ENCODE measurements at regions not wholly inside any gene's neighbourhood (a gene's known extent, or its start where the extent isn't known, plus 50 kb on each side); places are given as distances from the start of the nearest gene placed in this dataset.

DNA sequence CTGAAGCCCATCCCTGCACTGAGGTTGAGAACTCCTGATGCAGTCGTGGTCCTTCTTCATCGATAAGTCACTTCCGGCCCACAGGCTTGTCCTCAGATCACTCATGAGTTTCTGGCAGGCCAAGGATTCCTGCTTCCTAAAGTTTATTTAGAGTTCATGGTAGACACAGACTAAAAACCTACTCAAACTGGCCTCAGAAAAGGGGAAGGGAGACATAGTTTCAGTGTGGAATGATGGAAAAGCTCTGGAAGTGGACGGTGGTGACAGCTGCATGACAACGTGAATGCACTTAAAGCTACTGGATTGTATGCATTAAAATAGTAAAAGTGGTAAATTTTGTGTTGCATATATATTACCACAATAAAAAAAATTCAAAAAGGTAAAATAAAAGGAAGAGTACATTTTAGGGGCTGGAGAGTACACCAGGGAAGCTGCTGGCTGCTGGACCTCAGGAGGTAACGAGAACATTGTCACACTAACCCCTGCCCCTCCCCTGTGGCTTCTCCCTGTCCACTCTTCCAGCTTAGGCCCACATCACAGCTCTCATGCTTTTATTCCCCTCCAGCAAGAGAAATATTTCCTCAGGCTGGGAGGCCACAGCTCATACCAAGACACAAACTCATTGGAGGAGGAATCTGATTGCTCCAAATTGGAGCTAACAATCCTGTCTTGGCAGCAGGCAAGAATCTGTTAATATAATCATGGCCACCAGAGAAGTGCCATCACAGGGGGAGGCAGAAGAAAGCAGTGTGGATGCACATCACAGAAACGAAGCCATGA lies 741.0 kb downstream of the UQCRFS1 start:
- TF ChIP-seq, protein P1, sequence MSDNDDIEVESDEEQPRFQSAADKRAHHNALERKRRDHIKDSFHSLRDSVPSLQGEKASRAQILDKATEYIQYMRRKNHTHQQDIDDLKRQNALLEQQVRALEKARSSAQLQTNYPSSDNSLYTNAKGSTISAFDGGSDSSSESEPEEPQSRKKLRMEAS (IDR thresholded peaks at IDR 0.05; ENCODE audit: low read depth, low read length) = no peak
- TF ChIP-seq, protein P2, sequence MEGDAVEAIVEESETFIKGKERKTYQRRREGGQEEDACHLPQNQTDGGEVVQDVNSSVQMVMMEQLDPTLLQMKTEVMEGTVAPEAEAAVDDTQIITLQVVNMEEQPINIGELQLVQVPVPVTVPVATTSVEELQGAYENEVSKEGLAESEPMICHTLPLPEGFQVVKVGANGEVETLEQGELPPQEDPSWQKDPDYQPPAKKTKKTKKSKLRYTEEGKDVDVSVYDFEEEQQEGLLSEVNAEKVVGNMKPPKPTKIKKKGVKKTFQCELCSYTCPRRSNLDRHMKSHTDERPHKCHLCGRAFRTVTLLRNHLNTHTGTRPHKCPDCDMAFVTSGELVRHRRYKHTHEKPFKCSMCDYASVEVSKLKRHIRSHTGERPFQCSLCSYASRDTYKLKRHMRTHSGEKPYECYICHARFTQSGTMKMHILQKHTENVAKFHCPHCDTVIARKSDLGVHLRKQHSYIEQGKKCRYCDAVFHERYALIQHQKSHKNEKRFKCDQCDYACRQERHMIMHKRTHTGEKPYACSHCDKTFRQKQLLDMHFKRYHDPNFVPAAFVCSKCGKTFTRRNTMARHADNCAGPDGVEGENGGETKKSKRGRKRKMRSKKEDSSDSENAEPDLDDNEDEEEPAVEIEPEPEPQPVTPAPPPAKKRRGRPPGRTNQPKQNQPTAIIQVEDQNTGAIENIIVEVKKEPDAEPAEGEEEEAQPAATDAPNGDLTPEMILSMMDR (IDR thresholded peaks at IDR 0.05; ENCODE audit: low read depth, low read length) = no peak
- TF ChIP-seq MYC (IDR thresholded peaks at IDR 0.05; ENCODE audit: low read depth, low read length) = no peak
- TF ChIP-seq POLR2A (IDR thresholded peaks at IDR 0.05; ENCODE audit: extremely low read depth, insufficient read length) = no peak
- H3K4me3 ChIP-seq (ENCODE audit: low read depth, low read length) = no peak overlapping the region
- no peak for DNase-seq (ENCODE audit: low read depth)

DNA sequence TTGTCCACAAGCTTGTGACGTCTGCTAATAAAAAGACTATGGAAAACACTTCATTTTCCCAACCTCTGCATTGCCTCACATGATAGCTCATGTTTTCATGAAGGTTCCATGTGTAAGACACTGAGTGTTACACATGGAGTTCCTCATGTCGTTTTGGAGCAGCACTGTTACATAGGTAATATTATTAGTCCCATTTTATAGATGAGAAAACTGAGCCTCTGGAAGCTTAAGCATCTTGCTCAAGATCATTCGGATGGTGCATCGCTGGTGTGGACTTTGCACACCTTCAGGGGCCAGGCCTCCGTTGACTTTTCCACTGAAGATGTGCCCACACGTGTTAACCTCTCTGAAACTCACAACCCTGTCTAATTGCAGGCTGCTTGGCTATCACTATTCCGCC lies 743.4 kb downstream of the UQCRFS1 start:
- DNase-seq (ENCODE audit: low read depth) = no peak
- H3K4me3 ChIP-seq (ENCODE audit: low read depth, low read length) = no peak overlapping the region
- TF ChIP-seq, protein P2 (IDR thresholded peaks at IDR 0.05; ENCODE audit: low read depth, low read length) = no peak
- TF ChIP-seq MYC (IDR thresholded peaks at IDR 0.05; ENCODE audit: low read depth, low read length) (no peak), POLR2A (IDR thresholded peaks at IDR 0.05; ENCODE audit: extremely low read depth, insufficient read length) (no peak)
- TF ChIP-seq, protein P1 (IDR thresholded peaks at IDR 0.05; ENCODE audit: low read depth, low read length) = no peak

DNA sequence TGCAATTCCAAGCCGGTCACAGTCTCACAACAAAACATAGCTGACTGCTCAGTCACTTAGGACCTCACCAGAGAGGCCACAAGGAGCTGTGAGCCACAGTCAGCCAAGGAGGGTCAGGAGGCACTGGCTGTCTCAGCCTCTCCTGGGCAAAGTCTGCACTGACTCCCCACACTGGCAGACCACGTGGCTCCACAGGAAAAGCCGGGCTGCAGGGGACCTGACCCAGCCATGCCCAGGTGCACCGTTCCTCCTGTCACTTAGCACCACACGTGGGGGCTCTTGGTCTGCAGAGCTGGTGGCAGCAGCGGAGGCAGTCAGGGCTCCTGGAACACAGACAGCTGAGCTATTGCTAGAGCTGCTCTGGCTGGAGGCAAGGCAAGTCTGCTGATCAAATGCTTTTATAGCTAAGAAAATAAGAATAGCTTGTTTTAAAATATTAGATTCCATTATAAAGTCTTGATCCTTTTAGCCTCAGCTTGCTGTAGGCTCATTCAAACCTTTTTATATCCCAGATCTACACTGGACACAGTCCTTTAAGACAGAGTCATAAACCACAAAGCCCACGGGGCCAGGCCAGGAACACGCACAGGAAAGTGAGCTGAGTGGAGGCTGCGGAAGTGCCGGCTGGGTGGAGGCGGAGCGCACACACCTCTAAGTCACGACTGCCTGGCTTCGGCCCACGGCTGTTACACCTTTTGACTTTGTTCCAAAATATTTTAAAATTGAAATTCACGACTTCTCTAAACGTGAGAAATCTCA lies 744.1 kb downstream of the UQCRFS1 start:
- TF ChIP-seq, protein P1 (IDR thresholded peaks at IDR 0.05; ENCODE audit: low read depth, low read length) = peak; percentile 66
- TF ChIP-seq, protein P2 (IDR thresholded peaks at IDR 0.05; ENCODE audit: low read depth, low read length) = no peak
- no peak for TF ChIP-seq POLR2A (IDR thresholded peaks at IDR 0.05; ENCODE audit: extremely low read depth, insufficient read length)
- peak; percentile 40 for DNase-seq (ENCODE audit: low read depth)
- H3K4me3 ChIP-seq (ENCODE audit: low read depth, low read length) = no peak overlapping the region

DNA sequence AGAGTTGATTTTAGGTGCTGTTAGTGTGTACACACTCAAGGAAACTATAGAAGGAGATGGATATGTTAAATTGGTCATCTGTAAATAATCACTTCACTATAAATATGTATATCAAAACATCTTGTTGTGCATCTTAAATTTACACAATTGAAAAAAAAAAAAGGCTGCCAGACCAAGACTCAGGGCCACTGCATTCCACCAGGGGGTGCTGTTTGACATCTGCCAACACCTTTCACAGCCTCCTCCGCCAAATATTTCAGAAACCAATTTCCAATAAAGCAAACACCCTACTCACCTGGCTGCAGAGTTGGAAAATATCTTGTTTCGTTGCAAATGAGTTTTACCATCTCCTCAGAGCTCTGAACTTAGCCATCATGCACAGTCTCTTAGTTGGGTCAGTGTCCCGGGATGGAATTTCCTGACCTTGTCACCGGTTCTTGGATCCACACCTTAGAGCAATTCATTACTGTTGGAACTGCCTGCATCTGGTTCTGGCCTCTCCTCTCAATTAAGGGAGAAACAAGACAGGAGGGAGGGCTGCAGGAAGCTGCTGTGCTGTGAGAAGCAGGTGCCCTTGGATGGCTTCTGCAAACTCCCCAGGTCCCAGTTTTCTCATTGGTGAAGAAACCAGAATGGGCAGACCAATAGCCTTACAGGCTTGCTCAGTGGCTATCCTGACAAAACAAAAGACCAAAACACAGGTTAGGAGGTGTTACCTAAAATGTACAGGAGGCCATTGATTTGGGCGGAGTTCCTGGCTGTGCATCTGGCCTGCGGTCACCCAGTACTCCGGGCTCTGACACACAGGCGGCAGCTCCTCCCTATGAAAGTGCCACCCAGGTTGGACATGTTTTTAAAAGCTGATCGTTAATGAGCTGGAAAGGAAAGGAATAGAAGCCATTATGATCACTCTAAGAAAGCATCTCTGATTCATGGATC lies 746.6 kb downstream of the UQCRFS1 start:
- peak; percentile 52 for DNase-seq (ENCODE audit: low read depth)
- TF ChIP-seq, protein P2 (IDR thresholded peaks at IDR 0.05; ENCODE audit: low read depth, low read length) = peak; percentile 56
- no peak for TF ChIP-seq POLR2A (IDR thresholded peaks at IDR 0.05; ENCODE audit: extremely low read depth, insufficient read length)
- no peak overlapping the region for H3K4me3 ChIP-seq (ENCODE audit: low read depth, low read length)

DNA sequence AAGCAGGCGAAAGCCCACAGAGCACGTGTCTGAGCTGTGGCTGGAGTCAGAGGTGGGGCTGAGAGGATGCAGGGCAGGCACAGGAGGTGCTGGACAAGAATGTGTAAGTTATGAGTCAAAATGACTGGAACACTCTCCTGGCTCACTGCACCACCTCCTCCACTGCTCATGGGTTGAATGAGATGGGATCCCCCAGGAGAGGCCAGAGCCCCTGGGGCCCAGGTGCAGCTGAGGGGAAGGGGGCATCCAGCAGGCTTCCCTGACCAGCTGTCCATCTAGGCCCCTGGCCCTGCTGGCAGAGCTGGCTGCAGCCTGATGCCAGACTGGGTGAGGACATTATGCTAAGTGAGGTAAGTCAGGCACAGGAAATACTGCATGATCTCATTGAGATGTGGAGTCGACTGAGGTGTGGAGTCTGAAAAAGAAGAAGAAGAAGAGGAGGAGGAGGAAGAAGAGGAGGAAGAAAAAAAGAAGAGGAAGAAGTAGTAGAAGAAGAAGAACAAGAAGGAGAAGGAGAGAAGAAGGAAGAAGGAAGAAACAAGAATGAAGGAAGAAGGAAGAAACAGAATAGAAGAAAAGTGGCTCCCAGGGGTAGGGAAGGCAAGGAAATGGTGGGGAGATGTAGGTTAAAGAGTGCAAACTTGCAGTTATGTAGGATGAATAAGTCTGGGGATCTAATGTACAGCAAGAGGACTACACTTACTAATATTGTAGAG lies 747.4 kb downstream of the UQCRFS1 start:
- TF ChIP-seq POLR2A (IDR thresholded peaks at IDR 0.05; ENCODE audit: extremely low read depth, insufficient read length) = no peak
- TF ChIP-seq, protein P1 (IDR thresholded peaks at IDR 0.05; ENCODE audit: low read depth, low read length) = no peak
- TF ChIP-seq, protein P2 (IDR thresholded peaks at IDR 0.05; ENCODE audit: low read depth, low read length) = no peak
- no peak for TF ChIP-seq MYC (IDR thresholded peaks at IDR 0.05; ENCODE audit: low read depth, low read length)
- DNase-seq (ENCODE audit: low read depth) = no peak

More for the DNA sequence above, 747.4 kb downstream of the UQCRFS1 start:
- H3K4me3 ChIP-seq (ENCODE audit: low read depth, low read length) = no peak overlapping the region
